ENCODE measurements at regions not wholly inside any gene's neighbourhood (a gene's known extent, or its start where the extent isn't known, plus 50 kb on each side); places are given as distances from the start of the nearest gene placed in this dataset.

- no peak for TF ChIP-seq EZH2 (IDR thresholded peaks at IDR 0.05; ENCODE audit: low read depth, unreplicated experiment)
- TF ChIP-seq NANOG (IDR thresholded peaks at IDR 0.05; ENCODE audit: borderline replicate concordance) = no peak
- TF ChIP-seq ZNF331 (CRISPR knock-in tag; IDR thresholded peaks at IDR 0.05; ENCODE audit: low read depth) = no peak
- no peak for TF ChIP-seq CTCF (conservative IDR thresholded peaks at IDR 0.05; ENCODE audit: low read depth in 2 of 2)
- TF ChIP-seq POLR2AphosphoS5 (IDR thresholded peaks at IDR 0.05; ENCODE audit: low read depth) = no peak
- no peak for TF ChIP-seq ETS1 (IDR thresholded peaks at IDR 0.05)
- TF ChIP-seq EZH2phosphoT487 (IDR thresholded peaks at IDR 0.05; ENCODE audit: unreplicated experiment) = no peak
- TF ChIP-seq REST (IDR thresholded peaks at IDR 0.05; ENCODE audit: unreplicated experiment) = no peak
- no peak for TF ChIP-seq JUNB (IDR thresholded peaks at IDR 0.05; ENCODE audit: unreplicated experiment)
These were observed 117.3 kb downstream of the MAB21L3 start for GRCh38 chr1:116228511-116228910.
